GM23338 (cell line): ENCODE measurements at regions not wholly inside any gene's neighbourhood (a gene's known extent, or its start where the extent isn't known, plus 50 kb on each side); places are given as distances from the start of the nearest gene placed in this dataset.
A peak's percentile ranks its signal among the peaks of the same experiment; 100 is the strongest.

Experiments
- ATAC-seq: fragments of 200-7000 bp; cut with Tn5 transposase; 3 replicates; pipeline ENCODE4 v1.9.1; 2020
- DNase-seq: peaks from one replicate; pipeline ENCODE4 v3.0.0-alpha.2; 2015; ENCODE audit warnings: low spot score
- H2AFZ ChIP-seq: fragments of 200-600 bp; sonication (generic); 2 replicates; pipeline ENCODE4 v1.8.0; 2016; ENCODE audit warnings: antibody characterized with exemption, mild to moderate bottlenecking, moderate library complexity
- H3F3A ChIP-seq: fragments of 200-600 bp; sonication (generic); replicated peaks from 2 replicates; pipeline ENCODE4 v1.8.0; 2017; ENCODE audit warnings: antibody characterized with exemption, mixed run types, low read depth
- H3K27ac ChIP-seq: fragments of 200-600 bp; sonication (generic); 2 replicates; pipeline ENCODE4 v1.6.1; 2016; ENCODE audit warnings: low read depth
- H3K27me3 ChIP-seq: fragments of 200-600 bp; sonication (generic); 2 replicates; pipeline ENCODE4 v1.8.0; 2016; ENCODE audit warnings: mild to moderate bottlenecking, mixed run types, moderate library complexity; ENCODE audit not compliant: insufficient read depth
- H3K36me3 ChIP-seq: fragments of 200-600 bp; sonication (generic); 2 replicates; pipeline ENCODE4 v1.8.0; 2016; ENCODE audit warnings: mild to moderate bottlenecking; ENCODE audit not compliant: insufficient read depth
- H3K4me1 ChIP-seq: fragments of 200-600 bp; sonication (generic); 2 replicates; pipeline ENCODE4 v1.8.0; 2016; ENCODE audit warnings: mild to moderate bottlenecking, moderate library complexity; ENCODE audit not compliant: insufficient read depth
- H3K4me2 ChIP-seq: fragments of 200-600 bp; sonication (generic); 2 replicates; pipeline ENCODE4 v1.7.1; 2017; ENCODE audit warnings: mixed run types
- H3K4me3 ChIP-seq: fragments of 200-600 bp; sonication (generic); 2 replicates; pipeline ENCODE4 v1.6.1; 2016; ENCODE audit warnings: mixed run types
- H3K79me2 ChIP-seq: fragments of 200-600 bp; sonication (generic); replicated peaks from 2 replicates; pipeline ENCODE4 v1.8.0; 2017; ENCODE audit warnings: mild to moderate bottlenecking; ENCODE audit not compliant: insufficient read depth
- H3K9me2 ChIP-seq: fragments of 200-600 bp; sonication (generic); 2 replicates; pipeline ENCODE4 v1.8.0; 2017; ENCODE audit not compliant: insufficient read depth
- H4K20me1 ChIP-seq: fragments of 200-600 bp; sonication (generic); replicated peaks from 2 replicates; pipeline ENCODE4 v1.8.0; 2017; ENCODE audit warnings: mild to moderate bottlenecking; ENCODE audit not compliant: insufficient read depth
- H3K27ac Mint-ChIP-seq: 2 replicates; pipeline ENCODE4 v1.8.0; 2020; ENCODE audit warnings: inconsistent platforms, mild to moderate bottlenecking, moderate library complexity, mixed read lengths
- H3K27me3 Mint-ChIP-seq: 3 replicates; pipeline ENCODE4 v1.8.0; 2022; ENCODE audit warnings: low read depth, mild to moderate bottlenecking, moderate library complexity, mixed read lengths, inconsistent platforms; ENCODE audit not compliant: insufficient read depth, poor library complexity
- H3K36me3 Mint-ChIP-seq: 3 replicates; pipeline ENCODE4 v1.8.0; 2021; ENCODE audit warnings: low read depth, mild to moderate bottlenecking, inconsistent platforms, moderate library complexity, mixed read lengths
- H3K4me1 Mint-ChIP-seq: 3 replicates; pipeline ENCODE4 v1.8.0; 2020; ENCODE audit warnings: mild to moderate bottlenecking, inconsistent platforms, mixed read lengths
- H3K4me3 Mint-ChIP-seq: 3 replicates; pipeline ENCODE4 v1.8.0; 2021; ENCODE audit warnings: moderate library complexity, mild to moderate bottlenecking, inconsistent platforms, mixed read lengths
- H3K9me3 Mint-ChIP-seq: 3 replicates; pipeline ENCODE4 v1.8.0; 2020; ENCODE audit warnings: moderate library complexity, mild to moderate bottlenecking, inconsistent platforms, mixed read lengths
- CTCF ChIP-seq, 2 experiments: fragments of 200-600 bp in 1 of 2; sonication (generic) in 1 of 2; conservative IDR thresholded peaks; 2 replicates each; pipeline versions ENCODE4 v1.5.1 to v1.6.1; 2016 to 2017; ENCODE audit warnings: antibody characterized with exemption in 2 of 2, low read depth in 2 of 2, mild to moderate bottlenecking in 2 of 2, moderate library complexity in 1 of 2
- ETS1 ChIP-seq: IDR thresholded peaks from 2 replicates; pipeline ENCODE4 v1.6.1; 2016; ENCODE audit warnings: antibody characterized with exemption
- EZH2 ChIP-seq: fragments of 200-600 bp; sonication (generic); IDR thresholded peaks from one replicate; pipeline ENCODE4 v1.8.0; 2017; ENCODE audit warnings: antibody characterized with exemption, mild to moderate bottlenecking, low read depth; ENCODE audit not compliant: unreplicated experiment
- EZH2phosphoT487 ChIP-seq: fragments of 200-600 bp; sonication (generic); IDR thresholded peaks from one replicate; pipeline ENCODE4 v1.8.1; 2018; ENCODE audit warnings: antibody characterized with exemption; ENCODE audit not compliant: unreplicated experiment
- JUNB ChIP-seq: IDR thresholded peaks from one replicate; pipeline ENCODE4 v1.6.1; 2016; ENCODE audit warnings: antibody characterized with exemption; ENCODE audit not compliant: unreplicated experiment
- NANOG ChIP-seq: IDR thresholded peaks from 2 replicates; pipeline ENCODE4 v1.6.1; 2016; ENCODE audit warnings: antibody characterized with exemption, borderline replicate concordance
- POLR2AphosphoS5 ChIP-seq: IDR thresholded peaks from 2 replicates; pipeline ENCODE4 v1.6.1; 2016; ENCODE audit warnings: antibody characterized with exemption, low read depth
- REST ChIP-seq: IDR thresholded peaks from one replicate; pipeline ENCODE4 v1.6.1; 2018; ENCODE audit warnings: antibody characterized with exemption; ENCODE audit not compliant: unreplicated experiment
- STAT1 ChIP-seq: IDR thresholded peaks from one replicate; pipeline ENCODE4 v1.6.1; 2016; ENCODE audit warnings: antibody characterized with exemption; ENCODE audit not compliant: unreplicated experiment
- ZNF114 ChIP-seq: fragments of 250-450 bp; sonication (Bioruptor Pico); IDR thresholded peaks from 2 replicates; pipeline ENCODE4 v1.5.0; 2020; ENCODE audit warnings: mild to moderate bottlenecking, moderate library complexity
- ZNF331 ChIP-seq: fragments of 250-450 bp; sonication (Bioruptor Pico); IDR thresholded peaks from 2 replicates; pipeline ENCODE4 v1.5.0; 2020; ENCODE audit warnings: low read depth, mild to moderate bottlenecking, moderate library complexity

- H3K79me2 ChIP-seq: peaks cover 82% of the 10 kb centered on the region
- H2AFZ ChIP-seq: no peak overlapping the region
- peaks cover 18% of the 10 kb centered on the region for H3K4me1 ChIP-seq
- no peaks in the 10 kb centered on the region for H4K20me1 ChIP-seq
- no peaks in the 10 kb centered on the region for H3K27me3 ChIP-seq
- ATAC-seq: no peak
- no peaks in the 10 kb centered on the region for H3F3A ChIP-seq
- H3K4me1 Mint-ChIP-seq: peaks cover 21% of the 10 kb centered on the region
- no peaks in the 10 kb centered on the region for H3K9me3 Mint-ChIP-seq
- peaks cover 16% of the 10 kb centered on the region; the same call in 2 of the 3 replicates for H3K36me3 Mint-ChIP-seq
- no peak overlapping the region for H3K4me3 Mint-ChIP-seq
- H3K27ac Mint-ChIP-seq: peak overlapping the region; percentile 30; the same call in 1 of the 2 replicates
- TF ChIP-seq EZH2phosphoT487: no peak
- H3K4me3 ChIP-seq: no peak overlapping the region
- no peaks in the 10 kb centered on the region for H3K27me3 Mint-ChIP-seq
- no peak for DNase-seq
- no peaks in the 10 kb centered on the region; the same call in 1 of the 2 replicates for H3K36me3 ChIP-seq
- H3K27ac ChIP-seq: no peak overlapping the region
- H3K4me2 ChIP-seq: no peak overlapping the region
- H3K9me2 ChIP-seq: peaks cover 2% of the 10 kb centered on the region; the same call in 1 of the 2 replicates
Observed at GRCh38 chr4:112714922-112715901, 78.3 kb downstream of the LARP7 start.

- ATAC-seq: peak; percentile 27; the same call in 2 of the 3 replicates
- Histone ChIP-seq H3K4me1 (peaks cover 36% of the 10 kb centered on the region), H3K36me3 (no peaks in the 10 kb centered on the region; the same call in 1 of the 2 replicates), H4K20me1 (no peaks in the 10 kb centered on the region), H2AFZ (no peak overlapping the region), H3K27me3 (no peaks in the 10 kb centered on the region), H3K4me3 (no peak overlapping the region), H3K4me2 (0 out of 2 replicates have a peak overlapping the region, but pooled peaks have one; percentile 13), H3K27ac (peak overlapping the region; percentile 13; the same call in 1 of the 2 replicates), H3K79me2 (peaks cover 81% of the 10 kb centered on the region), H3K9me2 (peaks cover 4% of the 10 kb centered on the region; the same call in 1 of the 2 replicates), H3F3A (no peaks in the 10 kb centered on the region)
- Mint-ChIP-seq H3K4me1 (peaks cover 35% of the 10 kb centered on the region), H3K27ac (no peak overlapping the region), H3K9me3 (no peaks in the 10 kb centered on the region), H3K27me3 (no peaks in the 10 kb centered on the region), H3K36me3 (peaks cover 14% of the 10 kb centered on the region; the same call in 2 of the 3 replicates), H3K4me3 (no peak overlapping the region)
- no peak for DNase-seq
- TF ChIP-seq POLR2AphosphoS5 (no peak), ETS1 (no peak), REST (no peak), ZNF331 (CRISPR knock-in tag) (no peak), CTCF (conservative IDR thresholded peaks at IDR 0.05; ENCODE audit: low read depth in 2 of 2) (no peak), EZH2phosphoT487 (no peak), JUNB (no peak), ZNF114 (no peak), EZH2 (no peak), NANOG (no peak), STAT1 (no peak)
Observed at GRCh38 chr4:112717856-112718255, 80.9 kb downstream of the LARP7 start.
